ENCODE measurements at regions not wholly inside any gene's neighbourhood (a gene's known extent, or its start where the extent isn't known, plus 50 kb on each side); places are given as distances from the start of the nearest gene placed in this dataset.

DNA sequence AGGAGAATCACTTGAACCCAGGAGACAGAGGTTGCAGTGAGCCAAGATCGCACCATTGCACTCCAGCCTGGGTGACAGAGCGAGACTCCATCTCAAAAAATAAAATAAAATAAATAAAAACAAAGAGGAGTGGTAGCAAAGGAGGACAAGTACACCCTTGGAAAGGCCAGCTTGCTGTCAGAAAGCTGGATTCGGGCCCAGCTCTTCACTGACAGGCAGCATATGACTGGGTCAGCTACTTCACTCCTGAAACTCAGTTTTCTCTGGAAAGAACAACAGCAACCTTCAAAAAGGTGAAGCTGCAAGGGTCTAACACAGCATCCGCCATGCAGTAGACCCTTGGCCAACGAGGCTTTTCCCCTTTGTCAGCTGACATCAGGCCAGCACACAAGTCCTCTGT, 156.0 kb upstream of the TIAM1 start:
- DNase-seq (ENCODE audit: low spot score), result no peak

DNA sequence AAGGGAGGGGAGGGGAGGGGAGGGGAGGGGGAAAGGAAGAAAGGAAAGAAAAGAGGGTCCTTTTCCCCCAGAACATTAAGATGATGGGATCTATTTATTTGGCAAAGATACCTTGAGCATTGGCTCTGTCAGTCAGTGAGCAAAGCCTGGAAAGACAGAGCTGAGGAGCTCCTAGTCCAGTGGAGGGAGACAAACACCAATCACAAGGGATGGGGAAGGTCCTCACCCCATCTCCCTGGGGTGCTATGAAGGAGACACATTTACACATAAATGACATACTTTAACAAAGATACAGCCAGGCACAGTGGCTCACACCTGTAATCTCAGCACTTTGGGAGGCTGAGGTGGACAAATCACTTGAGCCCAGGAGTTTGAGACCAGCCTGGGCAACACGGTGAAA, 154.9 kb upstream of the TIAM1 start:
- DNase-seq (ENCODE audit: low spot score), result no peak

DNA sequence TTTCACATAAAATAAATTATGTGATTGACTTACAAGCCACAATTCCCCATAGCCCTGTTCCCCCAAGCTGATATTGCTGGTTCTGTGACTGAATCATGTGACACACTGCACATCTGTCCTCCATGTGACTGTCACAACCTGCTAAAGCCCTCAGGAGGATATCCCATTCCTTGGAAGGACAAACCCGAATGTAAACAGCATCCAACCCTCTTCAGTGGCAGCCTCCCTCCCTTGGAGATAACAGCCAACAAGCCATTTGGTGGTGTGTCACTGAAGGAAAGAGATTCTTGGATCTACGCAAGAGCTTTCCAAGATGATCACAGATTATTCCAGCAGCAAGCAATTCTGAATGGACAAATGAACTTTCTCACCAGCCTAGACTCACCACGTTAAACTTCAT, 153.9 kb upstream of the TIAM1 start:
- no peak for DNase-seq (ENCODE audit: low spot score)

DNA sequence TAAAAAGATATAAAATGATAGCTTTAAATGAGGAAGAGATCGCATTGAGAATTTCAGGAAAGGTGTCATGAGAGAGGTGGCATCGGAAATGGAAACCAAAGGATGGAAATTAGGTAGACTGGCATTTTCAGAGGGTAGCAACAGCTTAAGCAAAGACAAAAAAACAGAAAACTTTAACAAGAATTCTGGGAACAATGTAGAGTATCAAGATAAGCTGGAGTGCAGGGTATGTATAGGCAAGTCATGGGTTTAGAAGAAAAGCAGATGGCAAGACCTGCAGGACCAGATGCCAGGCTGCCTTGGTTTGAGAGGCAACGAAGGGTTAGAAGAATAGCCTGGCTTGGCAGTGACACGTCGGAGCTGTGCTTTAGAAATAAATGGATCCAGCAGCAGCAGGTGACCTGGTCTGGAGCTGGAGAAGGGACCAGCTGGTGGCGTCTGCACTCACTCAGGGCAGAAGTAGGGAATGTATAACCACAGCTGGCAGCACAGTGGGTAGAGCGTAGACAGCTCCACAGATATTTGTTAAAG, 149.4 kb upstream of the TIAM1 start:
- DNase-seq (ENCODE audit: low spot score), result no peak

DNA sequence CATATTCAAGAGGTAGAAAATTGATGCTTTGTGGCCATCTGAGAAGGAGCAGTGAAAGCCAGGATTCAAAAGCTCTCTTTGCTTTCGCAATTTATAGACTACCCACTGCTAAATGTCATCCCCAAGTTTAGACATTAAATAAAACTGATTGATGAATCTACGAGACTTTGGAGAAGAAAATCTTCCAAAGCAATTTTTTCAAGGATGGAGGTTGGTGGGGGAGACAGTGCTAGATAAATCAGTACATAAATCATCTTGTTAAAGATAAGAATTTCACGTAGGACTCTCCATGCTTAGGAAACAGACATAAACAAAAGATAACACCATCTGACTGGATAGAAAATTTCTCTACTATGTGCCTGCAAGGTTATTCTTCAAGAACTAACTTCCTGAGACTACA, 147.6 kb upstream of the TIAM1 start:
- DNase-seq (ENCODE audit: low spot score), result no peak

DNA sequence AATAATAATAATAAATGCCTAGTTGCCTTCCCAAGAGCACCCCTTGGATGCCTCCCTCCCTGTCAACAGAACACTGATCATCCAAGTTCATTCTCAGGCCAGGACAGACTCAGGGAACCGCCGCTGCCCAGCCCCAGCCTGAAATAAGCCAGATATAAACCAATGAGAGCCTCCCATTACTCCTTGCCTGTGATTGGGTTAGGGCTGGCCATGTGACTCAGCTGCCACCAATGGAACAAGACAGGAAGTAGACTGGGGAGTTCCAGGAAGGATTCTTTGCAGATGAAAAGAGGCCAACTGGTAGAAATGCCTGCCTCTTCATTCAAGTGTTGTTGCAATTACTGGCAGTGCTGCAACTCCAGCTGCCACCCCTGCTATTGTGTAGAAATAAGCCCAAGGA, 146.4 kb upstream of the TIAM1 start:
- no peak for DNase-seq (ENCODE audit: low spot score)

DNA sequence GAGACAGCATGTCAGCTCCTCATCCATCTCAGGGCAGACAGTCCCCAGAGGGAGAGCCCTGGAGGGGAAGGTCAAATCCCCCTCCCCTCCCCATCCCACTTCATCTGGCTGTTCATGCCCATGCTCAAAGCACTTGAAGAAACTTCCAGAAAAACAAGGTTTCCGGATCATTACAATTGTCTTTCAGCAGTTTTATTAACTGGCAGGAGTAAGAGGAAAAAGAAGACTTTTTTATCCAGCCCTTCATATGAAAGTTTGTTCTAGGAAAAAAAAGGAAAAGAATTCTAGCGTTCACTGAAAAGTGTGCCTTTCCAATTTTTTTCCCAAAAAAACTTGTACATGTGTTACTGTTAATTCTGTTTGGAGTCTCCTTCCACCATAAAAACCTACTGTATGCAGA, 145.7 kb upstream of the TIAM1 start:
- no peak for DNase-seq (ENCODE audit: low spot score)

DNA sequence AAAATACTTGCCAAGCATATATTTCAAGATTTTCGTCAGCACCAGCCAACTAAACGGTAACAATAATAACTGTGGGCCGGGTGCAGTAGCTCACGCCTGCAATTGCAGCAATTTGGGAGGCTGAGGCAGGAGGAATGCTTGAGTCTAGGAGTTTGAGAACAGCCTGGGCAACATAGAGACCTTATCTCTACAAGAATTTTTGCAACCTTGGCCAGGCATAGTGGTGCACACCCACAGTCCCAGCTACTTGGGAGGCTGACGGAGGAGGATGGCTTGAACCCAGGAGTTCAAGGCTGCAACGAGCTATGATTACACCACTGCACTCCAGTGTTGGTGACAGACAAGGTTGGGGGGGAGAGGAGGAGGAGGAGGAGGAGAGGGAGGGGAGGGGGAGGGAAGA, 145.0 kb upstream of the TIAM1 start:
- DNase-seq (ENCODE audit: low spot score), result no peak

DNA sequence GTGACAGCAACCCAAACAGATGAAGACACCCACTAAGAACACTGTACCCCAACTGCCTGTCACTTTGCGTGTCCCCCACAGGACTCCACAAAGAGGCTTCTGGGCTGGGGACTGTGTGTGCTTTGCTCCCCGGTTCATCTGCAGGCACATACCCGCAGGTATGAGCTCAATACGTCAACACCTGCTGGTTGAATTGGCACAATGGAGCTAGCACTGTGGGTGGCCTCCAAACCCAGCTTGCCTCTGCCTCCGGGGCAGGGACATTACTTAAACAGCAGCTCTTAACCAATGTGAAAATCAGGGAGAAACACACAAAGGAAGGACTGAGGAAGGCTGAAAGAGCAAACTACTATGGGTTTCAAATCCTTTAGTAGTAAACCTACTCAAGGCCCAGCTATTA, 140.2 kb upstream of the TIAM1 start:
- no peak for DNase-seq (ENCODE audit: low spot score)

DNA sequence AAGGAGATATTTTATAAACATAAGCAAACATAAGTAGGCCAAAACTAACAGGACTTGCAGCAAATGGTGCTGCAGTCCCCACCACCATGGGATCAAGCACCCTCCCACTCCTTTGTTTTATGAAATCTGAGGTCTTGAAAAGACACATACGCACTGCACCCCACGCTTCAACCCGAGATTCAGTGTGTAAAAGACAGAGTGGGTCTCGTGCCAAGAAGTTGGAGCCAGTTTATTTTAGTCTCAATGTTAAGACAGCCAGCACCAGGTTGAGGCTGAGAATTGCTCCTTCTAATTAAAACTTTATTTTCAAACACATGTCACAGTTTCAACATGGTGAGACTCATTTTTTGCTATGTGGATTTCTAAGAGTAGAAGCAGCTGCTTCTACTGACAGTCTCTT, 139.1 kb upstream of the TIAM1 start:
- no peak for DNase-seq (ENCODE audit: low spot score)

DNA sequence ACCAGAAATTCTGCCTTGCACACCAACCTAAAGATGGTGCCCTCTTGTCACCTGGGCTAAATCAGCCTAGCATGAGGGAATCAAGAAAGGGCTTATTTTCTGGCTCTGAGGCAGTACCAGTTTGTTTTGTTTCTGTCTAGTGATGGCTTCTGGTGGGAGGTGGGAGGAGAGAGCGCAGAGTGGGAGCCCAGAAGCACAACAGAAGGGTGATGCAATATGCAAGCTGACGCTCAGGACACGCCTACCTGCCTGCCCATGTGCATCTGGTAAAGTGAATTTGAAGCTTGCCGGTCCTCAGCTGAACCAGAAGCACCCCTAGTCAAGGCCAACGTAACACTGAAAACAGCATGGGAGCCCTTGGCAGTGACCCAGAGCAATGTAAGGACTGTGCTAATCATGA, 138.4 kb upstream of the TIAM1 start:
- no peak for DNase-seq (ENCODE audit: low spot score)

DNA sequence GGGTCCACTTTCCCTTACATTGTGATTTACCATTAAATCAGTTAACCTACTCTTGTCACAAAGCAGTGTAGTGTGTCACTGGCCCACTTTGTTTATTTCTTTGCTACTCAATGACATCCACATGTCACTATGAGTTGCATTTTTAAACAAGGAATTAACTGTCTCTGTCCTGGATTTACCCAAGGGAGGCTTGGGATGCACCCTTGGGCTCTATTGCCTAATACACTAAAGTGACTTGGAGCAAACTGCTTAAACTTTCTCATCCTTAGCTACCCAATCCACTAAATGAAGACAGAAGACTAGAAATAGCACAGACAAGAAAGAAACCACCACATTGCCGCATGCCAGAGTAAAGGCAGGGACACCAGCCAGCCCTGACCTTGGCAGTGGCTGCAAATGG, 136.2 kb upstream of the TIAM1 start:
- DNase-seq (ENCODE audit: low spot score), result no peak

DNA sequence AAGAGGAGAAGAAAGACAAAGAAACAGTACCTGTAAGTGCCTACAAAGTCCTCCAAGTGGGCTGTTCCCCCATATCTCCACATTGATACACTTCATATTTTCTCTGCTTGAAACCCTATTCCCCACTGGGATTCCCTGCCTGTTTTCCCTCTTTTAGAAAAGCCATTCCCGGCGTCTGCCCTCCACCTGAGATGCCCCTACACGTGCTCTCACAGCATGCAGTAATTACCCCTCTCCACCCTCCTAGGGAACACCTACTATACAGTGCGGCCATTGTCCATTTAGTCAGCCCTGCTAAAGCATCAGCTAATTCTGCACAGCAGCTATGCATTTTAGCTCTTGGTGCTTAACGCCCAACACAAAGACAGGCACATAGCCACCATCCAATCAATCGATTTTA, 135.7 kb upstream of the TIAM1 start:
- DNase-seq (ENCODE audit: low spot score), result no peak

DNA sequence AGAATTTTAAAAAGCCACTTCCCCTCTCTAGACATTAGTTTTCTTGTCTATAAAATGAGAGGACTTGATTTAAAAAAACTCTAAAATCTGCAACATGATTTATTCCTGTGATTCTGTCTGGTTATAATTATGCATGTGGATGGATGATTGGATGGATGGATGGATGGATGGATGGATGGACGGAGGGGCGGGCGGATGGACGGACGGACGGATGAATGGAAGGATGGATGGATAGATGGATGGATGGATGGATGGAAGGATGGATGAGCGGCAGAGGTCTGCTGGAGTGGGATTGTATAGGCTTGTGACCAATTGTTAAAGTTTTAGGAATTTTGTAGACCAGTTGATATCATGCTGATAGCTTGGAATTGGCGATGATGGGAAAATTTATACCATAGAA, 135.2 kb upstream of the TIAM1 start:
- no peak for DNase-seq (ENCODE audit: low spot score)

DNA sequence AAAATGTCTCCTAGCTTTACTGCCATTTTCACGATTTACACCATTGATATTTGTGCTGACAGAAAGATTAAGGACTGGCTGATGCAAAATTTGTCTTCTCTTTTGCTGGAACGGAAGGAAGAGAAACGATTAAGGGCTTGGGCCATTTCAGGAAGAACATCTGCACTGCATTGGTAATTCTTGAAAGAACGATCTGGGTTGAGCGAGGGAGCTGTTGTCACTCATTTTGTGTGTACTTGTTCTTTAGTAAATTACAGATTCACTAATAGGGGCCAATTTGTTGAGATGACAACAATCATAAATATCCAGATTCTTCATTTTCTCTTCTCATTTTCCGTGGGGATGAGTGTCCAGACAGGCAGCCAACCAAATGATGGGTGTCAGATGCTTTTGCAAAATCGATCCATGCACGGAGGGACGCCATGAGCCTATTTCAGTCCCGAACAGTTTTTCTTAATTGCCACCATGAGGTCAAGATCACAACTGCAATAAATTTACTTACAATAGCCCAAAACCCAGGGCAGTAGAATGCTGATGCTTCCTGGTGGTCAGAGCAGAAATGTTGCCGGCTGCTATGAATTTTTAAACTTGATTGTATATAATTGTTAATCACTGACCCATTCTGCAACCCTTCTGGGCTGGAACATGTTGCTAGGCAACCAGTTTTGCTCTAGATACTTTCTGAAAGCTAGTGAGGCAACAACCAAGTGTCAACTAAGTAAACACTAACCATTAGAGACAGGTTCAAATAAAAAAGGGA, 132.4 kb upstream of the TIAM1 start:
- no peak for DNase-seq (ENCODE audit: low spot score)

DNA sequence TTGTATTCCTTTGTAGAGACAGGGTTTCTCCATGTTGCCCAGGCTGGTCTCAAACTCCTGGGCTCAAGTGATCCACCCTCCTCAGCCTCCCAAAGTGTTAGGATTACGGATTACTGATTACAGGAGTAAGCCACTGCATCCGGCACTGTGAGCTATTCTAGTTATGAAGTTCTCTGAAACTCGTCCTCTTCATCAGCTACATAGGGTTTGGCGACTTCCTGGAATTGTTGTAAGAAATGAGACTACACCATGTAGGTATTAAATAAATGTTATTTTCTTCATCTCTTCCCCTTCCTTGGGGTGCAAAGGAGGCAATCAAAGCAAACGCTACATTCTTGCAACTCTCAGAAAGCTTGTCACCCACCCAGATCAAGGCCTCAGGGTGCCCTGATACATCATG, 131.2 kb upstream of the TIAM1 start:
- no peak for DNase-seq (ENCODE audit: low spot score)

DNA sequence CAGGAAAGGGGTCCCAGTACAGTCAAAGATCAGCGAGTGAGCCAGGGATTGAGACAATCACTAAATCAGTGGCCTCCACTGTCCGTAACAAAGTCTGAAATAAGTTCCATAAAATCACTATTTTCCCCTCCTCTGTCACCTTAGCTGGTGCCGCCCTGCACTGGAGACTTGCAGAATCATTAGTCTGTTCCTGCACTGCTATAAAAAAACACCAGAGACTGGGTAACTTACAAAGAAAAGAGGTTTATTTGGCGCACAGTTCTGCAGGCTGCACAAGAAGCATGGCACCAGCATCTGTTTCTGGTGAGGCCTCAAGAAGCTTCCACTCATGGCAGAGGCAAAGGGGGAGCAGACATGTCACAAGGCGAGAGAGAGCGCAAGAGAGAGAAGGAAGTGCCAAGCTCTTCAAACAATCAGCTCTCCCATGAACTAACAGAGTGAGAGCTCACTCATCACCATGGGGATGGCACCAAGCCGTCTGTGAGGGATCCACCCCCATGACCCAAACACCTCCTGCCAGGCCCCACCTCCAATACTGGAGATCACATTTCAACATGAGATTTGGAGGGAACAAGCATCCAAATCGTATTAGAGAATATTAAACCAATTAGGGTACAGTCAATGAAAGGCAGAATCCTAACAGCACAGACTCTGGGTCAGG, 129.8 kb upstream of the TIAM1 start:
- DNase-seq (ENCODE audit: low spot score), result no peak

DNA sequence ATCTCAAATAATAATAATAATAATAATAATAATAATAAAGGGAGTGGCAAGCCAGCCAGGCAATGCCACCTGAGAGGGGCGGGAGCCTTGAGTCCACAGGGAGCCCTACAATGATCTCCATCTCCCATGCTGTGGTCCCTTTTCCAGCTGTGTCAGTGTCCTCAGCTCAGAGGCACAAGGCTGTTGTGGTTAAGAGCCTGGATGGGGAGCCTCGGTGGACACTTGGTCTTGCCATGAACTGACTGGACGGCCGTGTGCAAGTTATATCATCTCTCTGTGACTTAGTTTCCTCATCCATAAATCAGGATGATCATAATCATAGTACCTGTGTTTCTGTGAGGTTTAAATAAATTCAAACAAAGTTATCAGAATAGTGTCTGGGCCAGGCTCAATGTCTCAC, 127.8 kb upstream of the TIAM1 start:
- no peak for DNase-seq (ENCODE audit: low spot score)

DNA sequence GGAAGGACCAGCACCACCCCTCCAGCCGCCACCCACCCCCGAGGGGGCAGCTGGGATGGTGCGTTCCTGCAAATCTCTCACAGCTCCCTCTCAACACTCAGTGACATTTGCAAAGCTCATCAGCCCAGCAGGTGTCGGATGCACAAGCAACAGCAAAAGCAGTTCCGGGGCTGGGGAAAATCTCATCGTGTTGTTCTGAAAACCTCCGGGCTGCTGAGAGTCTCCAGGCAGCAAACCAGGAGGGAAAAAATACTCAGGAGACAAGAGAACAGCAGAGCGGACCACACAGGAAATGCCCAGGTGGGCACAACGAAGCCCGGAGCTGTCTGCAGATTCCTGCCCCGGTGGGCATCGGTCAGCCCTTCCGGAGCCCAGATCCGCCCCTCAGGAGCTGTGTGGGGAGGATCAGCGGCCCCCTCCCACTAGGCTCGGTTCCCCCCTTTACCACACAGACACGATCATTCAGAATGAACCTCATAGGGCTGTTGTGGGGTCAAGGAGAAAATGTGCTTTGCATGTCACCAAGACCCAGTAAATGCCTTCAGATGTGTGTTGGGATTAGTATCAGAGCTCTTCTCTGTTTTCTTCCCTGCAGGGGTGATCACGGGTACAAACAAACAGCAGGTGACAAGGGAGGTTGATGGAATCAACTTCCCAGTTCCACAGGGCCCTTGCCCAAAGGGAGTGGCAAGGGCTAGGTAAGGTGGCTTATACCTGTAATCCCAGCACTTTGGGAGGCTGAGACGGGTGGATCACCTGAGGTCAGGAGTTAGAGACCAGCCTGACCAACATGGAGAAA, 127.0 kb upstream of the TIAM1 start:
- DNase-seq (ENCODE audit: low spot score), result no peak

DNA sequence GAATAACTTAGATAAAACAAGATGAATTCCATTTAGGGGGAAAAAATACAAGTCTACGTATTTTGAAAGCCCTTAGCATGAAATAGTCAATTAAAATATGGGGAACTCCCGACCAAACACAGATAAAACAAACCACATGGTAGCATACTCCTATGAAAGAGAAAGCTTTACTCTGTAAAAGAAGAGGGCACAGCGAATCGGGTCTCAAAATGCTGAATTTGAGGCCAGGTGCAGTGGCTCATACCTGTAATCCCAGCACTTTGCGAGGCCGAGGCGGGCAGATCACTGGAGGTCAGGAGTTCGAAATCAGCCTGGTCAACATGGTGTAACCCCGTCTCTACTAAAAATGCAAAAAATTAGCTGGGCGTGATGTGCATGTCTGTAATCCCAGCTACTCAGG, 116.9 kb upstream of the TIAM1 start:
- no peak for DNase-seq (ENCODE audit: low spot score)

DNA sequence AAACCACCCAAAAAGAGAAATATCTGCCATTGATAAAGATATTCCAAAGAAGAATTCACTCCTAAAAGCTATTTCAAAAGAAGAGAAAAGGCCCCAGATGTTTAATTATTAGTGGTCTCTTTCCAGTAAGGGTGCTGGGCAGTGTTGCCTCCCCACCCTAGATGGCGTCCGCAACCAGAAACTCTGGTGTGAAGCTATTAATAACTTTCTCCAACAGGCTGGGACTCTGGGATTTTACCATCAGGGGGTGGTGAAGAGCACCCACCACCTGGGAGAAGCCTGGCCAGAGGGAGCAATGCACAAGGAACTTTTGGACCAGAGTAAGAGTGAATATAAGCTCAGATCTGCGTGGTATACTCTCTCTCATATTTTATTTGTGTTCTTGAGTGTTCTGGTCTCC, 115.4 kb upstream of the TIAM1 start:
- DNase-seq (ENCODE audit: low spot score), result no peak

DNA sequence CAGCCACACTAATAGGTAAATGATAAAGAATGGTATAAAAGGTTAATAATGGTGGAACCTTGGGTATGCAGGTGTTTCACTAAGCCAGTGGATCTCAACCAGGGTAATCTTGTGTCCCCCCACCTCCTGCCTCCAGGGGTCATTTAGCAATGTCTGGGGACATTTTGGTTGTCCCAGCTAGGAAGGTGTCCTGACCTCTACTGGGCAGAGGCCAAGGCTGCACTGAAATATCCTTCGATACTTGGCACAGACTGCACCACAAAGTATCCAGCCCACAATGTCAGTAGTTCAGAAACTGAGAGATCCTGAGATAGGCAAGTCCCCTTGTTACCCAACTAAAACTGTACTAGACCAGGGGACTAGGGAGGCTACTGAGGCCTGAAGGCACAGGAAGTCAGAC, 113.6 kb upstream of the TIAM1 start:
- DNase-seq (ENCODE audit: low spot score), result no peak

DNA sequence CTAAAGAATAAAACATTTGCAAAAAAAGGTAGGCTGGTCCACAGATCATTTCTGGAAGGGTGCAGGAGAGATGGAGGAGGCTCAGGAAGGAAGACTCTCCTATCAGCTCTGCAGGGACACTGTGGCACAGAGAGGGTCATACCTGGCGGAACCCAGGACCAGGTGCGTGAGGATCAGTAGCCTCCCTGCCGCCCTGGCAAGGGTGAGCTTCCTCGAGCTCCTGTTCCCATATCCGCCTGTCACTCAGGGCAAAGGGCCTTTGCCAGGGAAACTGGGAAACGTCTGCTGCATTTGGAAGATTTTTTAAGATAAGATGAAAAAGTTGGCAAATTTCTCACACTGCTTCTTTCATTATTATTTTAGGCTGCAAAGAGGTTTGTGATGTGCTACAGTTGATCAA, 112.1 kb upstream of the TIAM1 start:
- DNase-seq (ENCODE audit: low spot score), result no peak
